HG03045 (cell line): ENCODE measurements at regions not wholly inside any gene's neighbourhood (a gene's known extent, or its start where the extent isn't known, plus 50 kb on each side); places are given as distances from the start of the nearest gene placed in this dataset.
"Not testable (repeated sequence)": the region's sequence is repeated elsewhere in the genome, so short reads cannot be mapped to it uniquely, and the experiment has no call there.

Experiments
- ATAC-seq: cut with Tn5 transposase; IDR thresholded peaks from one replicate; pipeline ENCODE4 v1.9.1; 2021; ENCODE audit warnings: mild to moderate bottlenecking, moderate library complexity; ENCODE audit not compliant: unreplicated experiment

DNA sequence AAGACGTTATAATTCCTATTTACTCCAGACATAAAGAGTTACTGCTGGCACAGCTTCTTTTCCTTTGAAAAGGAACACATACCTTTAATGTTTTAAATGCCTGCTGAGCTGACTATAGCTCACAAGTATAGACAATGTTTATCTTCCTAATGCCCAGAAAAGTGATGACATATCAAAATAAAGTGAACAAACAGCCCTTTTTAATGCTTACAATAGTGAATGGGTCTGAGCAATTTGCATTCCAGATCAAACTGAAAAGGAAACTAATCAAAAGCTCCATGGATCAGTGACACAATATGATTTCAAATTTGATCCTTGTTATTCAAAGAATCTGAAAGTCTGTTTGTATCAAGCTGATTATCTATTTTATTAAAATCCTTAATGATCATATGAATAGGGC is 233.6 kb upstream of the SEMA3E start:
- ATAC-seq: no peak

DNA sequence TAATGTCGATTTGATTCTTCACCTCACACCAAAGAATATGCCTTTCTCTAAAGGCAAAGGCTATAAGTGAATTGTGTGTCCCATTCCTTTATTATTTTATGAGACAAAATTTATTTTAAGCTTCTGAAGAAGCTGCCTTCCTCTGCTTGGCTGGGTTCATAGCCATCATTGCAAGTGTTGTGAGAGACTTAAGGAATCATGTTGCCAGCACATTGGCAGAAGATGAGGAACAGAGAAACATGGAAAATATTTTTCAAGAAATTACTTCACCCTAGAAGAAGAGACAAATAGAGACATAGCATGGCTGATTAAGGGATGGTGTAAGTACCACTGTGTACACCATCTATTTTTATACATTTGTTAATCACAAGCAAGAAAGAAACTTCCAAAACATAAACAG is 230.1 kb upstream of the SEMA3E start:
- ATAC-seq: no peak

DNA sequence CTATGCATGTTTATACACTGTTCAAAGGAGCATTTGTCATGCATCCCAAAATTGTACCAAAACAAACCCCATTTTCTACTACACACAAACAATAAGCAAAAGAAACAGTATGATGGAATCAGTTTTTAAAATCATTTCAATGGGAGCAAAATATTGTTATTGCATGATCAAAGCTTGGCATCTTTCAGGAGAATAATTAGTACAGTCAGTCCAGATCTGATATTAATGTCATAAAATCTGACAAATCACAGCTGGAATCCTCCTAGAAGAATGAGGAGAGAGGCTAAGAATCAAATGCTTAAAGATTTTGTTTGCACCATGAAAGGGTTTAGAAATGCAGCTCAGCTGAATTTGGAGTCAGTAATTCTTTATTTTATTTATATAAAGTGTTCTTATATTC is 229.7 kb upstream of the SEMA3E start:
- ATAC-seq: no peak

DNA sequence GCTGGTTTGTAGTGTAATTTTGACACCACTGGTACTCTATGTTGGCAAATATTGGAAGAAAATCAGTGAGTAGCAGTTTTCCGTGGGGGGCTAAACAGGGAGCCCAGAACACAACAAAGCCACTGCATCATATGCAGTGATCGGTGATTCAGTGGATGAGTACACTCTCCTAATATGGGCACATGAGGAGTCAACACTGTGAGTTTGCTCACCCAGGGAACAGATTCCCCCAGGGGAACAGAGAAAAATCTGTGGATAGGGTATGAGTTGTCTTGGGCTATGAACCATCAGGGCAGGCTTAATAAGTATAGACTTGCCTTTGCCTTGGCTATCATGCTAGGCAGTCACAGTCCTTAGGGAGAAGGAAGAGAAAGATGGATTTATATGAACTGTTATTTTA is 227.7 kb upstream of the SEMA3E start:
- no peak for ATAC-seq

DNA sequence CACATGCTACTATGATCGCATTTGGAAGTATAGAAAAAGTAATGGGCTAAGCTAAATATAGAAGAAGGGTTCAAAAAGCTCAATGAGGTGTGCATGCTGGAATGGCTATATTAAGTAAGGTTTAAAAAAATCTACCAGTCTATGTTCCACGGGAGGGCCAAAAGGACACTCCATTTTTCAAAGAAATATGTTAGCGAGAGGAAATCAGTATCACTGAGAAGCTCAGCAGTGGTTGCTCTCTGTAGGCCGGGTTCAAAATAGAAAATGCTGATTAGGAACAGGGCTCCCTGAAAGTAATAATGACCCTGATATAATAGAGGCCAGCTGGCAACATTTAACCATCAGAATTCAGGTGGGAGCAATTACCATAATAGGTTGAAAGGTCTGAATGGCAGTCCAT is 224.5 kb upstream of the SEMA3E start:
- ATAC-seq: no peak

DNA sequence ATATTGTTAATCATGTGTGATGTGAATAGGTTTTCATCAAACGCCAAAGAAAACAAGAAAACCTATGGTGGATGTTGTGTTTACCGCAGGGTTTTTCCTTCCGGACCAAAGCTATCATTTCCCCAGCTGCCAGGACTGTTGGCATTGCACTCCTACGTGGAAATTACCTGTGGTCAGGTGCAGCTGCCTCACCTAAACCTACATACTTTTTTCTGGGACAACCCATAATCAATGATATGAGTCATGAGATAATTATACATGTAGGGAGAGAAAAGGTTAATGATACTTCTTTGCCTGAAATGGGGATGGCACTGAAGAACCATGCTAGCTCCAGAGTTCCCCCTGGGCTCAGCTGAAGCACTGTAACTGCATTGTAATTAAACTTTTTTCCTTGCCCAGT is 223.6 kb upstream of the SEMA3E start:
- ATAC-seq: no peak

DNA sequence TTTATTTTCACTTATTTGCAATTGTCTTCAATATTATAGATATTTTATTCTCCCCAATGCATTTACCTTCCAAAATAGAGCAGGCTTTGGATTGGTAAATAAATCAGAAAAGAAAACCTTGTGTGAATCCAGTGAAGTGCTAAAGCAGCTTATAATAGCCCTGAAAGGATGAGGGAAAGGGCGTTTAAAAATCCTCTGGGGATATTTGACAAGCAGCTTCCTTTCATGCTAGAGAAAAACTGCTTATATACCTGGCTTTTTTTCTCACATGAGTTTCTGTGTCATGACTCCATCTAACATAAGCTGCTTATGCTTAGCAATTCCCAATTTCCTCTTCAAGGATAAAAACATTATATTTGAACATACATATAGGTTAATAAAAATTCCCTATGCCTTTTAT is 221.6 kb upstream of the SEMA3E start:
- no peak for ATAC-seq

DNA sequence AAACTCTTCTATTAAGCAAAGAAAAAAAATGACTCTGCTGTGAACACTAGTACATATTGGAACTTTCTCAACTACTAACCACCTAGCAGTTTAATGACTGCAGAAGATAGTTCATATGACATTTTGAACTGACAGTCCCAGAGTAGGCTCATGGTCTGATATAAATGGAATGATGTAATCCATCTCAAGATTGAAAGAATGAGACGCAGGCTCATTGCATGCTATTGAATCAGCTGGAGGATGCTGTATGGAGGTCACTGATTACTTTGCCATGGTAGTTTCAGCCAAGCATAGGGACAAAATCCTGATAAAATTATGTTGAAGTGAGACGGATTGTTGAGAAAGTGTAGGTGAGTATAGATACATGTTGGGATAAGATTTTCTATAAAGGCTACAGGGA is 217.6 kb upstream of the SEMA3E start:
- no peak for ATAC-seq

DNA sequence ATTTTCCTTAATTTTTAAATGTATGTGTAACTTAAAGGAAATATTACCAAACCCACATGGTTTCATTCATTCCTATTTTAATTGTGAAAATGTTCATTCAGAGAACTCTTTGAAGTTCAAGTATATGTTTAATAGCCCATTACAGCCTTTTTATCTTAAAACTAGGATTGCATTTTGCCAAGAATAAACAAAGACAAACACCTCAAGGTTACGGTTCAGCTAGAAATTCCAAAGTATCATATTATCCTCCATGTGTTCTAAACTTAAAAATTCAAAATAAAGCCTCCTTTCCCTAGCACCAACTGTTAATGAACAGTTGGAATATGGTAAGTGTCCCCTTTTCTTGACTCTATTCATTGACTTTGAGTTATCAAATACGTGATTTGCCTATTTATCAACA is 215.6 kb upstream of the SEMA3E start:
- no peak for ATAC-seq

DNA sequence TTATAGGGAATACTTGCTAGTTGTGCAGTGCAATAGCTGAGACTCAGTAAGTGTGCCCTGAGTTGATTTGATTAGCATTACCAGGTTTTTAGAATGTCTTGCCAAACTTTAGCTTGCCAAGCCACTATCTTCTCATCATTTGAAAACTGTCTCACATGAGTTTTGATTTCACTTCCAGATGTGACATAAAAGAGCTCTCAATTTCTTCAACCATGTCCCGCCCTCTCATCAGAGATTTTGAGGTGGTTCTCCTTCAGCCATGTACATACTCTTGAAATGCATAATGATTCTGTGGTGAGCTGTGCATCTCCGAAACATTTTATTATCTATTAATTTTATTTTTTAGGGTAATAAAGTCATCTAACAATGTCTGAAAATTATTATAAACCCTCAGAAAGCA is 215.0 kb upstream of the SEMA3E start:
- no peak for ATAC-seq

DNA sequence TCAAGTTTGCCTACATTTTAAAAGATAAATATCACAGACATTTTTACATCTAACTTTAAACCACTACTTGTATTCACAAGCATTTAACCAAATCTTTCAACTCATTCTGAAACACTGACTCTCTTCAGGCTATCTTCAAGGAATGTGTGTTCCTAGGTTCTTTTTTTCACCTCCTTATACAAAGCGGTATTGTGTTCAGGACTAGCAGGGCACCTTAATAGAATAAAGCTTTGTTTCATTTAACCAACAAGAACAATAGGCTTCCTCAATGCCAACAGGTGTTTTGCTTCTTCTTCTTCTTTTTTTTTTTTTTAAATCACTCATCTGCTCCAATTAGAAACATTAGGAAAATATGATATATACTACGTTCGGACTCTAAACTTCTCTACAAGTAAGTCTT is 212.9 kb upstream of the SEMA3E start:
- no peak for ATAC-seq

DNA sequence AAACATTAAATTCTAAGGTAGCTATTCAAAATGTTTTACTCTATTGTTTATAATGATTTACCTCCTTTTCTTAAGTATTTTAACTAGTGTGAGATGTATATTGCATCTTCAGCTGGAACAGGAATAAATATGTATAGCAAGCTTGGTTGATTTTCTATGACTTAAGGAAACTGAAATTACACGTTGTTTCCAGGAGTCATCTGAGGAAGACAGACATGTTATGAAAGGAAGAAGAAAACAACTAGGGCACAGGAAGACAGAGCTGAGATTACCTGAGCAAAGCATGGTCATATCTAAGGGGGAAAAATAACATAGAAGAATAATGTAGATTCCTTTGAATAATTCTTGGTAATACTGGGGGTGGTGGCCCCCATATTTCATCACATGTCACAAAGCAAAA is 210.9 kb upstream of the SEMA3E start:
- no peak for ATAC-seq

DNA sequence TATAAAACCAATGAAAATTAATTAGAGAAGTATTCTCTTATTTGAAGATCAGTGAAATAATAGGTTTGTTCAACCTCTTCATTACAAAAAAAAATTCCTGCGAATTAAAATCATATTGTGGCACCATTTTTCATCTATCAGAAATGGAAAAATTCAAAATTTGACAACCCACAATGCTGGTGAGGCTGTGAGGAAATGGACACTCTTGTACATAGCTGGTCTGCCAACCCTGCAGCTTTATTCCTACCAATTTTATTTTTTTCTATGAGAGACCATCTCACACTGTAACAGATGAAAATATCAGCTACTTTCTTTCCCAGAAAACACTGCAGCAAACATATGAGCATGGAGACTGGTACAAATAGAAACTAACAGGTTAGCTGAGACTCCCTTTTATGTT is 208.8 kb upstream of the SEMA3E start:
- ATAC-seq: no peak

DNA sequence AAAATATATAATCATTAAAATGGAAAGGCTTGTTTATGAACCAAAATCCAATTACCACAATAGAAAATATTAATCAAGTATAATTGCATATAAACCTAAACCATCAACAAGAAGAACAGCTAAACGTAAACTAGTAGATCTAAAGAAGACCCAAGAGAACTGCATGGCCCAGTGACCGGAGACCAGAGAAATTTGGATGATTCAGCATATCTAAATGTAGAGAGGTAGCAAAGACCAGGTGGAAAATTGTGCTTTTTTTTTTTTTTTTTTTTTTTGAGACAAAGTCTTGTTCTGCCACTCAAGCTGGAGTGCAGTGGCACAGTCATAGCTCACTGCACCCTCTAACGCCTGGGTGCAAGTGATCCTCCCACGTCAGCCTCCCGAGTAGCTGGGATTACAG is 207.2 kb upstream of the SEMA3E start:
- no peak for ATAC-seq

DNA sequence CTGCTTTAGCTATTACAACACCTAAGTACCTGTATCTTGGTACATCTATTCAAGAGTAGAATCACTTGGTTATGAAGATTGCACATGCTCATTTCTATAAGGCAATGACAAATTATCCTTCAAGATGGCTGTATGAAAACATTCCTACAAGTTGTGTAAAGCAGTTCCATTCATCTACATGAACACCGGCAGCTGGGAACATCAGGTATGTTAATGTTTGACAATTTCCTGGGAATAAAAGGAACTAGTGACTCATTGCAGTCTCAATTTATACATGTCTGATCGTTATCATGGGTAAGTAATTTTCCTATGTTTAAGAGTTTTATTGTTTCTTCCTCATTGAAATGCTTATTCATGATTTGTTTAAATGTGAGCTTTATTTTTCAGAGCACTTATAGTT is 203.2 kb upstream of the SEMA3E start:
- ATAC-seq: no peak

DNA sequence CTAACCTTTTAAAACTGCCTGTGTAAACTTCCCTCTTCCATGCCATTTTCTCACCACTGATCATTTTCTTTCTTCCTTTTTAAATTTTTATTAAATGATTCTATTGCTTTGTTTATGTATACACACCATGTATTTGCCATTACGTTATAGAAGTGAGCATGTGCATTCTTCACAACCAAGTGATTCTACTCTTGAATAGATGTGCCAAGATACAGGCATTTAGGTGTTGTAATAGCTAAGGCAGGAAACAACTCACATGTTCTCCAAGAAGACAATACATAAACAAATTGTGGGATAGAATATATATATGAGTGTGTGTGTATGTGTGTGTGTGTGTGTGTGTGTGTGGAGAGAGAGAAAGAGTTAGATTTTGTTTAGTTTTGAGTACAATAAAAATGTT is 202.6 kb upstream of the SEMA3E start:
- ATAC-seq: no peak

DNA sequence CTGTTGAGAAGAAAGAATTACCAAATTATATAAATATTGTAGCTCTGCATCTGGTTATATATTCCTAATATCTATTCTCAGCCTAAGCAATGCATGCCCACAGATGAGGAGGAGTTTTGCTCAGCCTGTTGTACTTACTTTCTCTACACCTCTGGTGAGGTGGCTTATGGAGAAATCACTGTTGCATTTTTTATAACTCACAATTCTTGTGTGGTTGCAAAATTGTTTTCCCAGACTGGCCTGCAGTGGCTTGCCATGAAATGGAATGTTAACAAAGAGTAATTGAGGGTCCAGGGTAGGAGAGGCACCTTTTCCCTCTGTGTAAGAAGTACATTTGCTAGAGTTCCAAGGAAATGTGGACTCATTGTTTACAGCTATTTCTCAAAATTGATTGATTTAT is 202.0 kb upstream of the SEMA3E start:
- no peak for ATAC-seq

DNA sequence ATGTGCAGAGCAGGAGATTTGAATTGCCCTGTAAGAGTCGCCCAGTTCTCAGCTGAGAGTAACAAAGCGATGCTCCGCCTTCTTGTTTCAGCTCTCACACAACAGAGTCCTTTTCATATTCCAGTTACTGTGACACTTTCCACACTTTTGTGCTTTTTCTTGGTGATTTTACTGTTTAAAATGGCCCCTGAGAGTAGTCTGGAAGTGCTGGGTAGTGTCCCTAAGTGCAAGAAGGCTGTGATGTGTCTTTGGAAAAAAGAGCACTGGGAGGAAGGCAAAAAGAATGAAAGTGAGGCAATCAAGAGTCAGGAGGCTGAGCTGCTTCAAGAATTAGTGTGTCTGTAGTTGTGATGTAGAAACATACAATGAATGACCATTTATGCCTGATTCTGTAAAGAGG is 201.2 kb upstream of the SEMA3E start:
- ATAC-seq: no peak

DNA sequence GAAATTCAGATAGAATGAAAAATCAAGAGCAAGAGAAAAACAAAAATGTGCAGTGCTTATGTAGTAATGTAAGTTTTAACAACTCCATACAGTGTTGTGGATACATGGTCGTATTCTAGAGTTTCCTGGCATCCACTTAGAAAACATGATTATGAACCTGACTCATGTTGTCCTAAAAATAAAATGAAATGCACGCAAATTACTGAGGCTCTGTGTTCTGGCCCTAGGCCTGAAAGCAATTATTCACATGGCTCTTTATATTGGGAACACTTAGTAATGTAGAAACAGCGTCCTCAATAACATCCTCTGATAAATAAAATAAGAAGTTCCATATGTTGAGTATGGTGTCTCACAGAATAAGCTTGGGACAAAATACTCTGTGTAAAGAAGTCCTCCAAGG is 200.2 kb upstream of the SEMA3E start:
- no peak for ATAC-seq

DNA sequence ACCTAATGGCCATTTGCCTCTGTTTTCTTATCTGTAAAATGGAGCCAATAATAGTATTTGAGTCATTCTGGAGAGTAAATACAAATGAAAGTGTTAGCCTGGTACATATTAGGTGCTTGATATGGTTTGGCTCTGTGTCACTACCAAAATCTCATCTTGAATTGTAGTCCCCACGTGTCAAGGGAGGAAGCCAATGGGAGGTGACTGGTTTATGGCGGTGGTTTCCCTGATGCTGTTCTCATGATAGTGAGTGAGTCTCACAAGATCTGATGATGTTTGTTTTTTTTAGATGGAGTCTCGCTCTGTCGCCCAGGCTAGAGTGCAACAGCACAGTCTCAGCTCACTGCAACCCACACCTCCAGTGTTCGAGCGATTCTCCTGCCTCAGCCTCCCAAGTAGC is 194.0 kb upstream of the SEMA3E start:
- no peak for ATAC-seq

DNA sequence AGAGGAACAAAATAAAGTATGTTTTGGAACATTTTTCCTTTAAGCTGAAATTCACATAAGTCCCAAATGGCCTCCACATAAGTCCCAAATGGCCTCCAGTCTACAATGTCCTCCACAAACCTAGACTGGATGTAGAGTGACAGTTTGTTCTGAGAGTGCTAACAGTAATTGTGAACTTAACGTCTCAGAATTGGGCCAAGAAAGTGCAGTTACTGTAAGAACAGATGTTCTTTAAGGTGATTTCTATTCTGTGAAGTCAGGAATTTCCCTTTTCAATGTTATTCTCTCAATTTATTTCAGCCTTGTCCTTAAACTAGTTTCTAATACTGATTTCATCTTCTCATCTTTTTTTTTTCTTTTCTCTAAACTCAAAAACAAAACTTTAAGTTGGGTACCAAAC is 188.7 kb upstream of the SEMA3E start:
- ATAC-seq: no peak

DNA sequence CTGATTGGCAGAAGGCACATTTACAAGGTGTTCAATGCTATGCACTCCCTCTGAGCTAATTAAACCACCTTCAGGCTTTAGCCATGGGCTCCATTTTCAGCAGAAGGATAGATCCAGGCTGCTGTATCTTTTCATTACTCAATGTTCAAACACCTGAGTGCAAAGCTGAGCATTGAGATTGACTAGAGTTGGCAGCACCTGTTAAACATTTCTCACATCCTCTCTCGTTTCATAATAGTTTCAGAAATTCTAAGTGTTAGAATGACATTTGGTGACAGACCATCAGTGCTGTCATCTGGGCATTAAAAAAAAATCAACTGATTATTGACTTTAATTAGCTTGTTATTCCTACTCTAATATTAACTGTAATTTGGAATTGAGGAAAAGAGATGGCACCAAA is 187.1 kb upstream of the SEMA3E start:
- ATAC-seq: no peak

DNA sequence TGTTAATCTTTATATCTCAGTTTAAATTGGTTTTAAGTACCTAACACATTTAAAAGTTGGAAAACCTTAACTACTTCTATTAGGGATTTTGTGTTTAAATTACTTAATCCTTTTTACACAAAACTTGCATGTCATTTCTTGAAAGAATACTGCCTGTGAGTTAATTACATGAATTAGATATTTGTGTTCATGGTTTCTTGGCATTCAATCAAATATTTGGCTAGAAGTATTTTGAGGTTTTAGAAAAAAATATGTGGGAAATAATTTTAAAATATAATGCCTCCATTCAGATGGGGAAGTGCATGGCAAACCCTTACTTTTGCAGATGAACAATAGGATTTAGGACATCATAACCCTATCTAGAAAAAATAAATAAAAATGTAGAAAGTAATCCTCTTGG is 186.5 kb upstream of the SEMA3E start:
- ATAC-seq: no peak

DNA sequence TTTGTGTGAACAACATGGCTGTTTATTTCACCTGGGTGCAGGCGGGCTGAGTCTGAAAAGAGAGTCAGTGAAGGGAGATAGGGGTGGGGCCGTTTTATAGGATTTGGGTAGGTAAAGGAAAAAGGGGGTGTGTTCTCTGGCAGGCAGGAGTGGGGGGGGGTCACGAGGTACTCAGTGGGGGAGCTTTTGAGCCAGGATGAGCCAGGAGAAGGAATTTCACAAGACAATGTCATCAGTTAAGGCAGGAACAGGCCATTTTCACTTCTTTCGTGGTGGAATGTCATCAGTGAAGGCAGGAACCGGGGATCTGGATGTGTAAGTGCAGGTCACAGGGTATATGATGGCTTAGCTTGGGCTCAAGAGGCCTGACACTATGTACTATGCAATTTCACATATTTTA is 184.8 kb upstream of the SEMA3E start:
- not testable (repeated sequence) for ATAC-seq
